NCI-H1436 (cell line): ENCODE measurements at regions not wholly inside any gene's neighbourhood (a gene's known extent, or its start where the extent isn't known, plus 50 kb on each side); places are given as distances from the start of the nearest gene placed in this dataset.

ENCODE experiments used
- DNase-seq: peaks from one replicate; lab custom pipeline; 2025; lab: John Stamatoyannopoulos, UW

DNA sequence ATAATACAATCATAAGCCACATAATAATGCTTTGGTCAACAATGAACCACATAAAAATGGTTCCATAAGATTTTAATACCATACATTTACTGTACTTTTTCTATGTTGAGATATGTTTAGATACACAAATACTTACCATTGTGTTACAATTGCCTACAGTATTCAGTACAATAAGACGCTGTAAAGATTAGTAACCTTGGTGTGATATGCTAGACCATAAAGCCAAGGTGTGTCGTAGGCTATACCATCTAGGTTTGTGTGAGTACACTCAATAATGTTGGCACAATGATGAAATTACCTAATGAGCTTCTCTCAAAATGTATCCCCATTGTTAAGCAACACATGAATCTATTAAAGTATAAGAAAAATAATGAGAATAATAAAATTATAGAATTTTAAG is 662.3 kb downstream of the SATB2 start:
- DNase-seq: no peak

DNA sequence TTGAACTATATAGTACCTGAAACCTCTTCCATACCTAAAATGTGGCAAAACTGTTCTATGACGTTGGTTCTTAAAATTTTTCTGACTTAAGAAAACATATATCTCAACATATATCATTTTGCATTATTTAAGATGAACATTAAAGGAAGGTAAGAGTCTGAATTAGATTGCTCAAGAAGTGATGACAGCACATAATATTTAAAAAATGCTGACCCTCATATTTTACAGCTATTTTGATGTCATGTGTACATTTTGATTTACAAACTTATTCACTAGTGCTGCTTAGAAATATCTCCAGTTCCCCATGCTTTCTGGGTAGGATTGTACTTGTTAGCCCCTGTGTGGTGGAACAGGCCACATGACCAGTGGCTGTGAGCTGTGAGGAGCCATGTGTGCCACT is 666.1 kb downstream of the SATB2 start:
- no peak for DNase-seq

DNA sequence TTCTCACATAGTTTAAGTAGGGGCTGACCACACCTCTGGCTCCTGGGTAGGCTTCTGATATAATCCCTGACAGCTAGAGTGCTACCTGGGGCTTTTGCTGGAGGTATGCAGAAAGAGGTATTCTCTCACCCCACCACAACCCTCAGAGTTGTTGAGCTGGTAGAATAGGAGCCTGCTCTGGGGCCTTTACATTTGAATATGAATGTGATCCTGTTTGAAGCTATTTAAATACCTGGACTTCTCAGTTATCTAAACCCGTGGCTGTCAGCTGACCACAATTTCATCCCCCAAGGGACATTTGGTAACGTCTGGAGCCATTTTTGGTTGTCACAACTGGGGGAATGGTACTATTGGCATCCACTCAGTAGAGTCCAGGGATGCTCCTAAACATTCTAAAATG is 669.1 kb downstream of the SATB2 start:
- no peak for DNase-seq

DNA sequence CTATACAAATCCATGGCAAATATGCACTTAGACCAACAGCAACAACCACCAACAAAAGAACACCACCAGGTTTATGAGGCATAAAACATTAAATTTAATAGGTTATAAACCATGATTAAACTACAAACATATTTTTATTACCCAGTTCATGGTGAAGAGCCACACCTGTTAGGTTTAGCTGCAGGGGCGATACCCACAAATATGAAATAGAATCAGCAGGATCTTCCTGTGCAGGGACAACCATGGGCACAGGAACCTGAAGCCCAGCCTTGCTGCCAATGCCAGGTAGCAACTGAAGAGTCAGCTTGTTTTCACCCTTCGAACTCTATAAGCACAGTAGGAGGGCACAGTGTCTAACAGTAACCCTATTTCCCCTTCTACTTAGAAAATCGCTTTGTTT is 675.0 kb downstream of the SATB2 start:
- no peak for DNase-seq

DNA sequence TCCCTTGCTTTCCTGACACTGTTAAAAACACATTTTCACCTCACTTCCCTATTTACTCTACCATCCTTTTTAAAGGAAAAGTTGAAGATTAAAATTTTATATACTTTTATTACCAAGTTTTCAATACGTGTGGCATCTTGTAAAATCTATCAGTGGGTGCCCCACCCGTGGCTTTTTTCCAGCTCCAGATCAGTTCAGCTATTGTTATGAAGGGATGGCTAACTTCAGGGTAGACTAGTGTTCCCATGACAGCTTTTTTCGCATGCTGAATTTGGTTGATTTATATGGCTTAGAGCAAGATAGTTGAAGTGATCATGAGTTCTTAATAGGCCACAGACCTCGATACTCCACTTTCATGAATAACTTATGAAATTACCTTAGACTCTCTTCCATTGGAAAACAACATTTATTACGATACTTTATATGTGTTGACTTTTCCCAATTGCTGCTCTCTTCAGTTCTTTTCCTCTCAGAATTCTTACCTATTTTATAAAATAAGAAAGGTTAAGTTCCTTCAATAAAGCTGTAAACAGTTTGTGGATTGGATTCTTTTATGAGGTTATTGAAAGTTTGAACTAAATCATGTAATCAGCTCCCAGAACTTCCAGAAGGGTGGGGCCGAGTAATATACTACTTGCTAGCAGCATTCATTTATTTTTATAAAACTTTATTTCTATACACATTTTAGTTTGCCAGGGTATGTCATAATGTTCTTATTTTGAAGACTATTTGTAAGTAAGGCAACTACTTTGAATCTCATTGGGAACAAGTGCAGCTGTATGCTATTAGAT is 680.9 kb downstream of the SATB2 start:
- DNase-seq: no peak

DNA sequence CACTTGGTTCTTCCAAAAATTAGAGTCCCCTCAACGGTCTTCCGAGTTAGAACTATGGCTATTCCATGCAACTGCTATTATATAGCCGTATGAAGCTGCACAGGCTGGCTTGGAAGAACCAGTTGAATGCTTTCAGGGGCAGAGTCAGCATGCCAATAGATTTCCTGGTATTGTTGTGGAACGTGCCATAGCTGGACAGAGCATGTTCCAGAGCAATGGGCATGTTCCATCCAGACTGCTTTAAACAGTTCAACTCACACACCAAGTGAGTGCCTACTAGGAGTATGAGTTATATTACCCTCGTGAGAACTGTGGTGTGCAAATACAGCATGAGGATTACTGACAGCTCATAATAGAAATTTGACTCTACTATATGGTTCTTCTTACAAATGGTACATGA is 682.0 kb downstream of the SATB2 start:
- DNase-seq: no peak

DNA sequence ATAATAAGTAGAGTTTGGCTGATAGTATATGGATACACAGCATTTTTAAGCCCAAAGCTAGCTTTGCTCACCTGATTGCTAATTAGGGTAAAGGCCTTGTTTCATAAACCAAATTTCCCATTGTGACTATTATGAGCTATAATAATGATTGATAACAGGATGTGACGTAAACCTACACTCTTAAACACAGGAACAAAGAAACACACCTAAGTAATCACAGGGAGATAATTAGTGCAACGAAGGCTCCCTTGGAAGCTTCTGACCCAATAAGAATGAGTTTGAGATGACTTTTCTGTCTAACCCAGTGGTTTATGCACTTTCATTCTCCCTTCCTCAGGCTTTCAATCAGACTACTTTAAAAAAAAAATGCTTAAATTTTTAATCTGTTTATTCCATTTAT is 683.2 kb downstream of the SATB2 start:
- peak; percentile 46 for DNase-seq

DNA sequence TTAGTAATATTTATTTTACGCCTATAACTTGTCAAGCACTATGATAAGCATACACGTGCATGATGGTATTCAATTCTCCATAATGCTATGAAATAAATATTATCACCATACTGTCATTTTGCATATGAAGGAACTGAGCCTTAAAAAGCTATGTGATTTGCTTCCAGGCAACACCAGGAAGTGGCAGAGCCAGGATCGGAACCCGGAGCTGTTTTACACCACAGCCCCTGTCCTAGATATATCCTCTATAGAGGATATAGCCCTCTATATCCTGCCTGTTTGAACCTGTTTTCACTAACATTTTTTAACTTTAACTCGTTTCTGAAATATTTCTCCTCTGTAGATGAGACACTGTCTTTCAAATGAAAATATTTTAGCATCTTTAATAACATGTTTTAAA is 690.0 kb downstream of the SATB2 start:
- no peak for DNase-seq

DNA sequence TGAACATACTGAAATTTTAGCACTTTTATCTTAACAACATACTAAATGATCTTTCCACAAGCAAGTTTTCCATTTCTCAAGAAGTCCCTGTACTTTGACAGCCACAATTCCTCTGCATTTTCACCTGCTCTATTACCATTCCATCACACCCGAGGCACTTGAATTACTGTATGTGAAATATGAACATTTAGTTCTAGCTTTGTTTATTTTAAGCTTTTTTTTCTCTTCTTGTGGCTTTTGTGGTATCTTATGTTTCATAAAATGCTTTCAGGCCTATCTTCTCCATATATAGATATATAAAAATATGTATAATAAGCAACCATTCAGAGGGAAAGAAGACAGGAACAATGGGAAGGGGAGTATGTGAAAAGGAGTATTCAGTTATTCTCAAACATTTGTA is 693.9 kb downstream of the SATB2 start:
- DNase-seq: no peak

DNA sequence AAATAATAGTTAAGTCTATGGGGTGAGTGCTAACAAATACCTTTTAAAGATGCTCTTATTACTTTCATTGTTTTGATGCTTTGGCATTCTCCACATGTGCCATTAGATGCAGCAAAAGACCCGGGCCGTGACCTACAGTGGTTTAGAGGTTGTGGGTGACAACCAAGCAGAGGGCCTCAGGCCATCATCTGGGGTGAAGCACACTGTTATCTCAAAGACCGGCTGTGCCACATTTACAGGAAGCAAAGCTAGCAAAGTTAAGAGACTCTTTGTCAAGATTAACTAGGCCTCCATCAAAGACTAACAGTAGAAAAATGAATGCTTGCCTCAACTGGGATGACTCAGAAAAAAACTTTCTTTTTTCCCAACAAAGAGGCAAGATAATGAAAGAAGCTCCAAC is 695.3 kb downstream of the SATB2 start:
- DNase-seq: no peak

DNA sequence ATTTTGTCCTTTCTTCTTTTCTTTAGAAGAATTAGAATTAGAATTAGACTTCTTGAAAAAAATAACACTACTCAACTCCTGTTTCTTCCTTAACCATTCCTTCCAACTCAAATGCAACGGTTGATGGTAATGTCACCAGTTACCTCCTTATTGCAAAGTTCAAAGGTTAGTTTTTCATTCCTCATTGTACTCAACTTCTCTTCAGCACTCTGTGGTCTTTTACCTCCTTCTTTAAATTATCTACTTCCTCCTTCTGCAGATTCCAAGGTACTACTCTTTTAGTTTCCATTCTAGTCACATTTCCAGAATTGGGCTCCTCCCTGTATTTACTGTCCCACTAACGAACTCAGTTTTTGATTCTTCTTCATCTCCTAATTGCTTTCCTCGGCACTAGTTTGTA is 700.7 kb downstream of the SATB2 start:
- DNase-seq: no peak

DNA sequence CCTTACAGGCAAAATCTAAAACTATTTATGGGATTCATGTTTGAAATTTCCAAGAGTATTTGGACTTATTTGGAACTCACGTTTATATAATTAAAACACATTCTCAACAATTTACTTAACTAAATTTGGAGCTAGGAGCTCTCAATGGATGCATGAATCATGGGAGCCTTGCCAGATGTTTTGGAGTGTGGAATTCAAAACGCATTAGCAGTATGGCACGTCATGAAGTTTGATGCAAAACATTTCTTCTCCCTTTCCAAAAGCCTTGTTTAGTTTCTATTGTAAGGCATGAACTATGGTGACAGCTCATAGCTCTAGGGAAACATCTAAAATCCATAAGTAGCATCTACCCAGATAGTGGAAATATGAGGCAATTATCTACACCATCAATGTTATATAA is 701.6 kb downstream of the SATB2 start:
- DNase-seq: no peak

DNA sequence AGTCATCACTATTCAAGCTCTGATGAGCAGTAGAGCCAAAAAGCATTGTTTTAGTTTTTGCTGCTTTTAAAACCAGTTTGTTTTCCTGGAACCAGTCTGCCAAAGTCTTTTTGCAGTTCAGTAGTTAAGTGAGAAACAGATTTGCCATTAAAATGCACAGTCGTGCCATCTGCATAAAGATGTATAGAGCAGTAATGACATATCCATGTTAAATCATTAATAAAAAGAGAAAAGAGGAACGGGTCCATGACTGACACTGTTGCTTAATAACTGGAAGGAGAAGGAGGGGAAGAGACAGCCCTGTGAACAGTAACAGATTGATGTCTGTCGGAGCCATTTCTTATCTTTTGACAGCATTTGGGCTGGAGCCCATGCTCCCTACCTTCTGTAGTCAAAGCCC is 704.6 kb downstream of the SATB2 start:
- DNase-seq: no peak

DNA sequence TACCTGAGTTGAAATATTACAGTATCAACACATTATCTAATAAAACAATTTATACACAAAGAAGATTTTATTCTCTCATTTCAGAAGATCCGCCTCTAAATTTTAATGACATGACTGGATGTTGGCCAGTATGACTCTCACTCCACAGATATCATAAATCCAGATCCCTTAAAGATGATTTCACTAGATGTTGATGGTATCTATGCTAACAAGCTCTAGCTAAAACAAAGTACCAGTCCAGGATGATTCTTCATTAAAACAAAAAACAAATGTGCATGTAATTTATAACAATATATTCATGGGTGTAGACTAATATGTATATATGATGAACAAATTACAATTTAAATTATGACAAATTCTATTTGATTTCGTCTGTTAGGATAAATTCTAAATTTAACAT is 708.4 kb downstream of the SATB2 start:
- no peak for DNase-seq

DNA sequence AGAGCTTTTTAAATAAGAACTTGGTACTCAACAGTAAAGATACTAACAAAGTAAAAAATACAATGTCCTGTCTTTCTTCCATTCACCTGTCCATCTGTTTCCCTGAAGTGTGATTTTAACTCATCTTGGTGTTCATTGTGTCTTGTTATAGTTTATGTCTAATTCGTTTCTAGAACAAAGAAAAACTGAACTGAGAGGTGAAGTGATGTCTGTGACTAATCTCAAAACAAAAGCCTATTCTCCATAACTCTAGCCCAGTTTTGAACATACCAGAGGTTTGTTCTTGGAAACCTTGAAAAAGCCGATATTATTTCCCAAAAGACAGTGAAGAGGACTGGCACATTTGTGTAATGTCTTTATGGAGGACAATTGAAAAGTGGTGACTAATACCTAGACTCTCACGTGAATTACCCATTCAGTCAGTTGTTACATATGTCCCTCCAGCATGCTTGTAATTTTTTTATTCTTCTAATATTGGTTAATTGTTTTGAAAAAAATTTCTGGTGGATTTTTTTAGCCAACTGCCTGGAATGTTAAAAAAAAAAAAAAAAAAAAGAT is 725.8 kb downstream of the SATB2 start:
- no peak for DNase-seq

DNA sequence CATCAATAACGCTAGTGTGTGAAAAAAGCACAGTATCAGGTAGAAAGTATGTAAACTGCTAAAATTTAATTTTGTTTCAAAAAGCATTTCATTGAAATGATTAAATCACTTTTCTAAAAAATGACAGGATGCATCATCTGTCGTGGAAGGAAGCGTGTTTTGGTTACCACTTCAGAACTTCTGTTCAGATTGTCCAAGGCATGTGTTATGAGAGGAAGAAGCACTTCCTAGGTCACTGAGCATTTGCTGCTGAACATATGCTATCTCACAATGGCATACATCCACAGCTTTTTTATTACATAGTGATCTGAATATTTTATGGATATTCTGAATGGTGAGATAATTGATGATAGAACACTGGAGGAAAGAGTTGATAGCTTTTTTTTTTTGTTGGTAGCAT is 737.5 kb downstream of the SATB2 start:
- no peak for DNase-seq

DNA sequence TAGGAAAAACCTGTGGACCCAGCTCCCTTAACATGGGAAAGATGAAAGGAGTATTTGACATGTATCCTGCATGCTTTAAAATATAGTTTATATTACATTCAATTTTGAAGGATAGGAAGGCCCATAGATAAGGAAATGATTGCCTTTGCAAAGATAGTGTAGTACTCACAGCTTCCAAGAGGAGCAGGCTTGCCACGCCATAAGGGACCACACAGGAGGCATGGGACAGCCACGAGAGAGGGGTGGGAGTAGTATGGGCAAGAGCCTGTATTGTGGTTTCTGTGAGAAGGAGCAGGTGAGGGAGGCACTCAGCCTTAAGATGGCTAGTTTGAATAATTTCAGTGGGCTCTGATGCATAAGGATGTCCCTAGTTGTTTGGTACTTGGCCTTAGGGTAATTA is 740.3 kb downstream of the SATB2 start:
- DNase-seq: no peak

DNA sequence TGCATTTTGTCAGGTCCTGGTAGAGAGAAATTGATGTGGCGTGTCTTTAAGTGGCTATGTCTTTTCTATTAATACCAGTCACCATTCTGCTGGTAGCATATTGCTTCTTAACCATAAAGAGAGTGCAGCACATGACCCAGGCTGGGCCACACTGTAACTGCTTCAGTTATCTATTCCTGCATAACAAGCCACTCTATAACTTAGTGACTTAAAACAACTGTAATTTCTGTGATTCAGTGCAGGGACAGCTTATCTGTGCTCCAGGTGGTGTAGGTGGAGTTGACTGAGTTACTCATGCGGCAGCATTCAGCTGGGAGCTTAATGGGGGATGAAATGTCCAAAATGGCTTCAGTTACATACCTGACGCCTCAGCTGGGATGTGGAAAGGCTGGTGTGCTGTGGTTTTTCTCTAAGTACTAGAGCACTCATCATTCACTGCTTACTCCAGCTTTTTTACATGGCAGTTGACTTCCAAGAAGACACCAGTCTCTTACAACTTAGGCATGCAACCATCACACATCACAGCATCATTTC is 742.4 kb downstream of the SATB2 start:
- DNase-seq: no peak

DNA sequence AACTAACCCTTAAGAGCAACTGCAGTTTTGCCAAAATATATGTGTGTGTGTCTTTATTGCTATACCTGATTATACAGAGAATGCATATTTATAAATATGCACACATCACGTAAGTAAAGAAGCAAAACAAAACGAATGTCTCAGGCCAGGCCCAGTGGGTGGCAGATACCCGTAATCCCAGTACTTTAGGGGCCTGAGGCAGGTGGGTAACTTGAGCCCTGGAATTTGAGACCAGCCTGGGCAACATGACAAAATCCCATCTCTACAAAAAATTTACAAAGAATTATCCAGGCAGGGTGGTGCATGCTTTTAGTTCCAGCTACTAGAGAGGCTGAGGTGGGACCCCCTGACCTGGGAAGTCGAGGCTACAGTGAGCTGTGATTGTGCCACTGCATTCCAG is 745.3 kb downstream of the SATB2 start:
- no peak for DNase-seq

DNA sequence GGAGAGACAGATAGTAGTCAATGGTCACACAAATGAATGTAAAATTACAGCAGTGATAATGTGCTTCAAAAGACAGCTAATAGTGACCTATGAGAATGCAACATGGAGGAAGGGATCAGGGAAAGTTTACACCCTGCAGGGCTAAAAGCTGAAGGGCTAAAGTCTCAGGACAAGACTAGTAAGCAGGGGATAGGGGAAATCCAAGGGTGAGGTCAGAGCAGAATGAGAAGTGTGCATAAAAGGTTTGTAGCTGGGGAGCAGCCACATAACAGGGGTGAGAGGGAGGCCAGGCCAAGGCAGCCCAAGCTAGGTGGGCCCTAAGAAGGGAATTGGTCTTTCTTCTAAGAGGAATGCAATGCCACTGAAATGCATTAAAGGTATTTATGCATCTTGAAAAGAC is 746.3 kb downstream of the SATB2 start:
- DNase-seq: no peak

DNA sequence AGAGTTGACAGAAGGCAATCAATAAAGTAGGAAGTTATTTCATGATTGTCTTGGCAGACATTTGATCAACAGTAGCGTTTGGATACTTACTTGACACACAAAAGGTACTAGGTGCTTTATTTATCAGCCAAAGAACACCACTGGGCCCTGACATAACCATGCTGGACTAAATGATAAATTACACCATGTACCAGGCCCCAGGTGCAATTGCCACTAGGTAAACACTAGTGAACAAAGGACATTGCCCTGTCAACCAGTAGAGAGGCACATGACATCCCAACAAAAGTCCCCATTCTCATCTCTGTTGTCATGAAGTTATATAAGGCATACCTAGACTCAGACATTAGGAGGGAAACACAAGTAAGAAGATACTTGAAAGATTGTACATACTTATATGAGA is 747.2 kb downstream of the SATB2 start:
- DNase-seq: no peak

DNA sequence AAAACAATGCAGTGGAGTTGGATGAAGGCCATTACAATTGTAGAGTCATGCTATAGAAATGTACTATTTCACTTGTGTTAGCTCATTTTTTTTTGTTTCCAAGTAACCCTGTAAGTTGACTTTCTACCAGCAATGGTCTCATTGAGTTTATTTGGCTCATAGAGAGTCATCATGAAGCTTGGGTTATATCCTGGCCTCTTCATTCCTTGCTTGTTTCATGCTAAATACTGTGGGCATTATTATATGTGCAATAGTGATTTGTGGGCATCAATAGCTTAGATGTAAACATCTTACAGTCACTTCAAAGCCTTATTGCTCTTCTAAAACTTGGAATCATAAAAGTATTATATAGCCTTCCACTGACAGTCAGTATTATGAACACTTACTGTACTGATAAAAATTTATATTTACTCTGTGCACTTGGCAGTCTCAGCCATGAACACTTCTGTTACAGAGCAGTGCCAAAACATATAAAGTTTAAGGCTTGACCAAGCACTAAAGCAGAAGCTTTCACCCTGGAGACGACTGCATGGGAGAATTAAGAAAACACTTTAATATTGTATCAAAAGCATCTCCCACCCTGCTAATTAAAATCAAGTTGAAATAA is 751.2 kb downstream of the SATB2 start:
- no peak for DNase-seq

DNA sequence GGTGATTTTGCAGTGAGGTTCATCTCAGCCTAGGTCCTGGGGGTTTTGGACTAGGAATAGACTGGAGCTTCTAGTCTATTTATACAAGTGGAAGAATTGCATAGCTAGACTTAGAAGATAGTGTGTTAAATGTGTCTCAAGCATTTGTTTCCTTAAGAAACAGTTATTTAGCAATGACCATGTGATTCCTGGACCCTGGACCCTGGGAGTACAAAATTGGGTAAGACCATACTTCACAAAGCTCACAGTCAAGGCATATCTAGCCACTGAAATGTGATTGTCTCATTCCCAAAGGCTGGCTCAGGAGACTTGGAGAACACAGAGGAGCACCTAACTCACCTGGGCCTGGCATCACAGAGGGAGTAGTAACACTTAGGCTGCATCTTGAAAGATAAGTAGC is 754.5 kb downstream of the SATB2 start:
- no peak for DNase-seq

DNA sequence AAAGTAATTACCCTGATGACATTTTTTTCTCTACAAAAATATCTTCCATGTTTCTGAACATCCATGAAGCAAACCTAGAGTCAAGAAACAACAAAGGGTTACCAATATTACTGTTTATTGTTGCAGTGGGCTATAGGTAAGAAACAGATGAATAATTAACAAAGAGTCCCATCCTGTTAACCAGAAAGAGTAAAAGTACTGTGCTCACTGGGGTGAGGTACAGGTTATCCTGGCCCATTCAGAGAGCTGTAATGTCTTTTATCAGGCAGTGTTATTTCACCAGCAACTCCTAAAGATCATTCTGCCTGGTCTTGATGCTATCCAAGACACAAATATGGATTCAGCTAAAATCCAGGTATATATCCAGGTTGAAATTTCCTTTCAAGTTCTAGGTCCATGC is 754.9 kb downstream of the SATB2 start:
- no peak for DNase-seq
